Sigmoid colon (tissue), 6 donors: ENCODE measurements at regions not wholly inside any gene's neighbourhood (a gene's known extent, or its start where the extent isn't known, plus 50 kb on each side); places are given as distances from the start of the nearest gene placed in this dataset.

Source experiments
- DNase-seq: peaks from one replicate; pipeline ENCODE4 v3.0.0-alpha.2; 2019
- H3K27ac ChIP-seq, 4 donors: fragments of 200-600 bp; sonication (generic); one replicate each; pipeline ENCODE4 v1.5.1; 2016 to 2019; ENCODE audit warnings: mild to moderate bottlenecking in 1 of 4
- H3K27me3 ChIP-seq, 3 donors: fragments of 200-600 bp; sonication (generic); one replicate each; pipeline ENCODE4 v1.5.1; 2019; ENCODE audit warnings: mild to moderate bottlenecking in 1 of 3
- H3K36me3 ChIP-seq, 4 donors: fragments of 200-600 bp; sonication (generic); one replicate each; pipeline ENCODE4 v1.5.1; 2016 to 2019
- H3K4me1 ChIP-seq, 4 donors: fragments of 200-600 bp; sonication (generic); one replicate each; pipeline ENCODE4 v1.5.1; 2017 to 2019
- H3K4me3 ChIP-seq, 4 donors: fragments of 200-600 bp; sonication (generic); one replicate each; pipeline ENCODE4 v1.5.1; 2017 to 2019; ENCODE audit warnings: mild to moderate bottlenecking in 2 of 4, moderate library complexity in 1 of 4
- H3K9me3 ChIP-seq, 4 donors: fragments of 200-600 bp in 3 of 4; sonication (generic) in 3 of 4; one replicate each; pipeline versions ENCODE4 v1.5.1 to v1.6.1; 2013 to 2019
- EP300 ChIP-seq, 4 donors: sonication (generic); formaldehyde crosslinking; IDR thresholded peaks; one replicate each; pipeline ENCODE4 v1.6.1; 2017; ENCODE audit warnings: antibody characterized with exemption in 4 of 4
- POLR2A ChIP-seq, 2 donors: fragments of 450-650 bp; IDR thresholded peaks; one replicate each; pipeline ENCODE4 v1.6.1; 2016; ENCODE audit warnings: antibody characterized with exemption in 2 of 2, mild to moderate bottlenecking in 2 of 2, moderate library complexity in 2 of 2
- POLR2AphosphoS5 ChIP-seq, 4 donors: sonication (generic); formaldehyde crosslinking; IDR thresholded peaks; one replicate each; pipeline ENCODE4 v1.6.1; 2017; ENCODE audit warnings: antibody characterized with exemption in 4 of 4
- WGBS, 2 donors: extraction: QIAGEN DNeasy Blood & Tissue Kit; methylation state at CpG; one replicate each; pipeline ENCODE4 v1.1.7; 2013; 5-methylcytosine and 5-hydroxymethylcytosine counted together
- intact Hi-C: fragments of 100-400 bp; cut with DNase I; formaldehyde crosslinking; loops from one replicate; pipeline ENCODE4 v1.15.1; 2023
- TF ChIP-seq, protein P1 (sequence below), 4 experiments: fragments of 450-650 bp in 3 of 4; fragments of 200-600 bp in 1 of 4; IDR thresholded peaks; one replicate each; pipeline ENCODE4 v1.5.1; 2016 to 2019; ENCODE audit warnings: antibody characterized with exemption in 4 of 4, mild to moderate bottlenecking in 3 of 4, moderate library complexity in 2 of 4
- donor health status: healthy with polysubstance abuse.
- donor health status: healthy.

- Histone ChIP-seq H3K4me1 (no peaks in the 10 kb centered on the region), H3K9me3 (no peaks in the 10 kb centered on the region), H3K4me3 (no peak overlapping the region), H3K36me3 (no peaks in the 10 kb centered on the region), H3K27me3 (no peaks in the 10 kb centered on the region), H3K27ac (no peak overlapping the region)
- 34 to 43% methylated on average over 3 of the region's 3 CpGs for WGBS, 2 donors
- TF ChIP-seq, protein P1, sequence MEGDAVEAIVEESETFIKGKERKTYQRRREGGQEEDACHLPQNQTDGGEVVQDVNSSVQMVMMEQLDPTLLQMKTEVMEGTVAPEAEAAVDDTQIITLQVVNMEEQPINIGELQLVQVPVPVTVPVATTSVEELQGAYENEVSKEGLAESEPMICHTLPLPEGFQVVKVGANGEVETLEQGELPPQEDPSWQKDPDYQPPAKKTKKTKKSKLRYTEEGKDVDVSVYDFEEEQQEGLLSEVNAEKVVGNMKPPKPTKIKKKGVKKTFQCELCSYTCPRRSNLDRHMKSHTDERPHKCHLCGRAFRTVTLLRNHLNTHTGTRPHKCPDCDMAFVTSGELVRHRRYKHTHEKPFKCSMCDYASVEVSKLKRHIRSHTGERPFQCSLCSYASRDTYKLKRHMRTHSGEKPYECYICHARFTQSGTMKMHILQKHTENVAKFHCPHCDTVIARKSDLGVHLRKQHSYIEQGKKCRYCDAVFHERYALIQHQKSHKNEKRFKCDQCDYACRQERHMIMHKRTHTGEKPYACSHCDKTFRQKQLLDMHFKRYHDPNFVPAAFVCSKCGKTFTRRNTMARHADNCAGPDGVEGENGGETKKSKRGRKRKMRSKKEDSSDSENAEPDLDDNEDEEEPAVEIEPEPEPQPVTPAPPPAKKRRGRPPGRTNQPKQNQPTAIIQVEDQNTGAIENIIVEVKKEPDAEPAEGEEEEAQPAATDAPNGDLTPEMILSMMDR (IDR thresholded peaks at IDR 0.05): peak in 3 of 4 experiments; percentile 31 to 51 (median 32)
- no peak for TF ChIP-seq POLR2AphosphoS5 (IDR thresholded peaks at IDR 0.05)
- DNase-seq: no peak
- intact Hi-C loops: loop anchor here (5.0 to 10.0 kb wide), 2 partner anchors 373 to 941 kb away; no protein-coding TSS in a partner anchor
Observed at GRCh38 chr1:198465201-198466144, 75.0 kb downstream of the ATP6V1G3 start.

DNA sequence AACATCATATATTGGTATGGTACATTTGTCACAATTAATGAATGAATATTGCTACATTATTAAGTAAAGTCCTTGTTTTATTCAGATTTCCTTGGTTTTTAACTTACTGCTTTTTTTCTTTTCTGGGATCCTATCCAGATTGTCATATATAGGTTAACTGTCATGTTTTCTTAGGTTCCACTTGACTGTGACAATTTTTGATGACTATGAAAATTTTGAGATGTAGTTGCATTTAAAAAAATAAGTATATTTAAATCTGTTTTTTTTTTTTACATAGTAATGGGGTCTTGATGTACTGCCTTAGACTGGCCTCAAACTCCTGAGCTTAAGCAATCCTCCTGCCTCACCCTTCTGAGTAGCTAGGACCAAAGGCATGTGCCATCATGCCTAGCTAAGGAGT, 76.8 kb downstream of the ATP6V1G3 start:
- Histone ChIP-seq H3K9me3 (no peaks in the 10 kb centered on the region), H3K27ac (no peak overlapping the region), H3K4me3 (no peak overlapping the region), H3K4me1 (no peaks in the 10 kb centered on the region), H3K36me3 (no peaks in the 10 kb centered on the region), H3K27me3 (no peaks in the 10 kb centered on the region)
- intact Hi-C loops: loop anchor here (10.0 kb wide), 1 partner anchor 939 kb away; no protein-coding TSS in a partner anchor
- DNase-seq: no peak
- no peak for TF ChIP-seq POLR2AphosphoS5 (IDR thresholded peaks at IDR 0.05)
- TF ChIP-seq EP300 (IDR thresholded peaks at IDR 0.05): no peak
- no peak for TF ChIP-seq POLR2A (IDR thresholded peaks at IDR 0.05)
- TF ChIP-seq, protein P1 (IDR thresholded peaks at IDR 0.05): no peak

GRCh38 chr1:198462365-198463019, 78.0 kb downstream of the ATP6V1G3 start:
- H3K4me1 ChIP-seq: no peaks in the 10 kb centered on the region
- no peaks in the 10 kb centered on the region for H3K36me3 ChIP-seq
- H3K9me3 ChIP-seq: no peaks in the 10 kb centered on the region
- H3K27ac ChIP-seq: no peak overlapping the region
- WGBS, 2 donors: 93 to 95% methylated on average over 1 of the region's 1 CpG
- no peak for TF ChIP-seq POLR2A (IDR thresholded peaks at IDR 0.05)
- TF ChIP-seq, protein P1 (IDR thresholded peaks at IDR 0.05): no peak
- no peak for TF ChIP-seq POLR2AphosphoS5 (IDR thresholded peaks at IDR 0.05)
- no peak for TF ChIP-seq EP300 (IDR thresholded peaks at IDR 0.05)
- no peaks in the 10 kb centered on the region for H3K27me3 ChIP-seq
- no peak overlapping the region for H3K4me3 ChIP-seq
- intact Hi-C loops: loop anchor here (10.0 kb wide), 1 partner anchor 938 kb away; no protein-coding TSS in a partner anchor
- DNase-seq: no peak

- 70 to 82% methylated on average over 3 of the region's 3 CpGs for WGBS, 2 donors
Observed at GRCh38 chr1:198455966-198456365, 84.5 kb downstream of the ATP6V1G3 start.

More at GRCh38 chr1:198455966-198456365, 84.5 kb downstream of the ATP6V1G3 start:
- TF ChIP-seq POLR2AphosphoS5 (IDR thresholded peaks at IDR 0.05) (no peak), EP300 (IDR thresholded peaks at IDR 0.05) (no peak), POLR2A (IDR thresholded peaks at IDR 0.05) (no peak)
- TF ChIP-seq, protein P1 (IDR thresholded peaks at IDR 0.05): no peak
- H3K27ac ChIP-seq: no peak overlapping the region
- no peaks in the 10 kb centered on the region for H3K36me3 ChIP-seq
- H3K27me3 ChIP-seq: no peaks in the 10 kb centered on the region
- no peak overlapping the region for H3K4me3 ChIP-seq
- intact Hi-C loops: no loop called here
- DNase-seq: no peak
- H3K9me3 ChIP-seq: no peaks in the 10 kb centered on the region
- H3K4me1 ChIP-seq: no peaks in the 10 kb centered on the region
